ENCODE measurements at regions not wholly inside any gene's neighbourhood (a gene's known extent, or its start where the extent isn't known, plus 50 kb on each side); places are given as distances from the start of the nearest gene placed in this dataset.

DNA sequence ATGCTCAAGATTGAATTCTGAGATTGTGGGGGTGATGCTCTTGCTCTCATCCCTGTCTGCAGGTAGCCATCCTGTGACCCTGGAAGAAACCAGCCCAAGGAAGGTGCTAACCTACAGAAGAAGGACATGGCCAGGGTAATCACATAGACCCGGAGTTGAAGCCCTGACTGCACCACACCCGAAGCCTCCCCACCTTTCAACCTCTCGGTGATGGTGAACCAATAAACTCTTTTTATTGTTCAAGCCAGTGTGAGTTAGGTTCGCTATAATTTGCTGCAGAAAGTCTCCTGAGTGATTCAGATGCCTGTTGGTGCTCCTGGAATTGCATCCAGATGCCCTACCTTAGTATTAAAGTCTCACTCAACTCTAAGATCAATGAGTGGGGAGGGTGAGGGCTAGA, 163.6 kb downstream of the PLPP3 start:
- TF ChIP-seq, protein P1, sequence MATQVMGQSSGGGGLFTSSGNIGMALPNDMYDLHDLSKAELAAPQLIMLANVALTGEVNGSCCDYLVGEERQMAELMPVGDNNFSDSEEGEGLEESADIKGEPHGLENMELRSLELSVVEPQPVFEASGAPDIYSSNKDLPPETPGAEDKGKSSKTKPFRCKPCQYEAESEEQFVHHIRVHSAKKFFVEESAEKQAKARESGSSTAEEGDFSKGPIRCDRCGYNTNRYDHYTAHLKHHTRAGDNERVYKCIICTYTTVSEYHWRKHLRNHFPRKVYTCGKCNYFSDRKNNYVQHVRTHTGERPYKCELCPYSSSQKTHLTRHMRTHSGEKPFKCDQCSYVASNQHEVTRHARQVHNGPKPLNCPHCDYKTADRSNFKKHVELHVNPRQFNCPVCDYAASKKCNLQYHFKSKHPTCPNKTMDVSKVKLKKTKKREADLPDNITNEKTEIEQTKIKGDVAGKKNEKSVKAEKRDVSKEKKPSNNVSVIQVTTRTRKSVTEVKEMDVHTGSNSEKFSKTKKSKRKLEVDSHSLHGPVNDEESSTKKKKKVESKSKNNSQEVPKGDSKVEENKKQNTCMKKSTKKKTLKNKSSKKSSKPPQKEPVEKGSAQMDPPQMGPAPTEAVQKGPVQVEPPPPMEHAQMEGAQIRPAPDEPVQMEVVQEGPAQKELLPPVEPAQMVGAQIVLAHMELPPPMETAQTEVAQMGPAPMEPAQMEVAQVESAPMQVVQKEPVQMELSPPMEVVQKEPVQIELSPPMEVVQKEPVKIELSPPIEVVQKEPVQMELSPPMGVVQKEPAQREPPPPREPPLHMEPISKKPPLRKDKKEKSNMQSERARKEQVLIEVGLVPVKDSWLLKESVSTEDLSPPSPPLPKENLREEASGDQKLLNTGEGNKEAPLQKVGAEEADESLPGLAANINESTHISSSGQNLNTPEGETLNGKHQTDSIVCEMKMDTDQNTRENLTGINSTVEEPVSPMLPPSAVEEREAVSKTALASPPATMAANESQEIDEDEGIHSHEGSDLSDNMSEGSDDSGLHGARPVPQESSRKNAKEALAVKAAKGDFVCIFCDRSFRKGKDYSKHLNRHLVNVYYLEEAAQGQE (IDR thresholded peaks at IDR 0.05; ENCODE audit: insufficient replicate concordance, low read depth), result no peak
- TF ChIP-seq, protein P2, sequence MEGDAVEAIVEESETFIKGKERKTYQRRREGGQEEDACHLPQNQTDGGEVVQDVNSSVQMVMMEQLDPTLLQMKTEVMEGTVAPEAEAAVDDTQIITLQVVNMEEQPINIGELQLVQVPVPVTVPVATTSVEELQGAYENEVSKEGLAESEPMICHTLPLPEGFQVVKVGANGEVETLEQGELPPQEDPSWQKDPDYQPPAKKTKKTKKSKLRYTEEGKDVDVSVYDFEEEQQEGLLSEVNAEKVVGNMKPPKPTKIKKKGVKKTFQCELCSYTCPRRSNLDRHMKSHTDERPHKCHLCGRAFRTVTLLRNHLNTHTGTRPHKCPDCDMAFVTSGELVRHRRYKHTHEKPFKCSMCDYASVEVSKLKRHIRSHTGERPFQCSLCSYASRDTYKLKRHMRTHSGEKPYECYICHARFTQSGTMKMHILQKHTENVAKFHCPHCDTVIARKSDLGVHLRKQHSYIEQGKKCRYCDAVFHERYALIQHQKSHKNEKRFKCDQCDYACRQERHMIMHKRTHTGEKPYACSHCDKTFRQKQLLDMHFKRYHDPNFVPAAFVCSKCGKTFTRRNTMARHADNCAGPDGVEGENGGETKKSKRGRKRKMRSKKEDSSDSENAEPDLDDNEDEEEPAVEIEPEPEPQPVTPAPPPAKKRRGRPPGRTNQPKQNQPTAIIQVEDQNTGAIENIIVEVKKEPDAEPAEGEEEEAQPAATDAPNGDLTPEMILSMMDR (IDR thresholded peaks at IDR 0.05; ENCODE audit: insufficient read depth, low read length), result no peak
- no peak for TF ChIP-seq GABPA (IDR thresholded peaks at IDR 0.05; ENCODE audit: low read depth)
- TF ChIP-seq POLR2AphosphoS5 (IDR thresholded peaks at IDR 0.05; ENCODE audit: low read depth), result no peak
- no peak for TF ChIP-seq SPI1 (IDR thresholded peaks at IDR 0.05; ENCODE audit: borderline replicate concordance, low read depth)
- Histone ChIP-seq H3K27me3 (ENCODE audit: insufficient read depth, poor library complexity, severe bottlenecking) (no peaks in the 10 kb centered on the region), H3K4me3 (replicated peaks; ENCODE audit: insufficient read depth, low read length) (no peak overlapping the region), H3K27ac (replicated peaks) (no peak overlapping the region)
- no peak for DNase-seq (ENCODE audit: low read depth in 1 of 2, low spot score in 1 of 2)

DNA sequence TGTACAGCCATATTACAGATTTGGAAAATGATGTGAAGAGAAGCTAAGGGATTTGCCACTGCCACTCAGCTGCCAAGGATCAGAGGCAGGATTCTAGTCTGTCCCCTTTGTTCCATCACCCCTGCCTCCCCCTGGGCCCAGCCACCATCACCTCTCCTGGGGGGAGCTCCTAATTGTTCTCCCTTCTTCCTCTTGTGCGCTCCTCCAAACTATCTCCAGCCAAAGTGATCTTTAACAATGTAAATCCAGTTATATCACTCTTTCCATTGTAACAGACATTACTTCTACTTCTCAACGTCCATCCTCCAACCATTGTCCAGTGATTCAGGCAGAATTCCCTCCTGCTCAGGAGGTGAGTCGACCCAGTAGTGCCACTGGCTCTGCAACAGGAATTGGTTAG, 164.1 kb downstream of the PLPP3 start:
- H3K27me3 ChIP-seq (ENCODE audit: insufficient read depth, poor library complexity, severe bottlenecking), result no peaks in the 10 kb centered on the region
- no peak overlapping the region for H3K27ac ChIP-seq (replicated peaks)
- DNase-seq (ENCODE audit: low read depth in 1 of 2, low spot score in 1 of 2), result no peak
- H3K4me3 ChIP-seq (replicated peaks; ENCODE audit: insufficient read depth, low read length), result no peak overlapping the region
- TF ChIP-seq POLR2AphosphoS5 (IDR thresholded peaks at IDR 0.05; ENCODE audit: low read depth), result no peak
- TF ChIP-seq GABPA (IDR thresholded peaks at IDR 0.05; ENCODE audit: low read depth), result no peak

DNA sequence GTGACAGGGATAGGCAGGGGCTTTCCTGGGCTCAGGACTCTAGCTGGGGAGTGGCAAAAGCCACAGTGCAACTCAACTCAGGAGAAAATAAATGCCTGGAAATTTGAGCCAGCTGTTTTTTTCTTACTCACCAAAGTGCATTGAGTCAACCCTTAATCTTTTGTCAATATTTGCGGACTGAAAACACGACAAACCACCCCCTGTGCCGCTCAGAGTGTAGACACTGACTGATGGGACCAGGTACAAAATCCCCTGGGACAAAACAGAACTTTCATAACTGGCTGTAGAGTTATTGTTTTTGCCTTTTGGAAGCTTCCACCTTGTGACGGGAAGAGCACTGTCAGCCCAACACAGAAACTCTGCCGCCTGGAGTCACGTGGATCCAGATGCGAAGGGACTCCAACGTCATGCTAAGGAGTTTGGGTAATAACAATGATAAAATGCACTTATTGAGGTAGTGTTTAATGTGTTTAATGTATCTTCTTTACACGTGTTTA, 164.6 kb downstream of the PLPP3 start:
- Histone ChIP-seq H3K27ac (replicated peaks) (no peak overlapping the region), H3K4me3 (replicated peaks; ENCODE audit: insufficient read depth, low read length) (no peak overlapping the region), H3K27me3 (ENCODE audit: insufficient read depth, poor library complexity, severe bottlenecking) (no peaks in the 10 kb centered on the region)
- no peak for TF ChIP-seq POLR2AphosphoS5 (IDR thresholded peaks at IDR 0.05; ENCODE audit: low read depth)
- TF ChIP-seq, protein P1 (IDR thresholded peaks at IDR 0.05; ENCODE audit: insufficient replicate concordance, low read depth), result no peak
- no peak for TF ChIP-seq SPI1 (IDR thresholded peaks at IDR 0.05; ENCODE audit: borderline replicate concordance, low read depth)
- no peak for TF ChIP-seq GABPA (IDR thresholded peaks at IDR 0.05; ENCODE audit: low read depth)
- TF ChIP-seq, protein P2 (IDR thresholded peaks at IDR 0.05; ENCODE audit: insufficient read depth, low read length), result no peak
- no peak for DNase-seq (ENCODE audit: low read depth in 1 of 2, low spot score in 1 of 2)

DNA sequence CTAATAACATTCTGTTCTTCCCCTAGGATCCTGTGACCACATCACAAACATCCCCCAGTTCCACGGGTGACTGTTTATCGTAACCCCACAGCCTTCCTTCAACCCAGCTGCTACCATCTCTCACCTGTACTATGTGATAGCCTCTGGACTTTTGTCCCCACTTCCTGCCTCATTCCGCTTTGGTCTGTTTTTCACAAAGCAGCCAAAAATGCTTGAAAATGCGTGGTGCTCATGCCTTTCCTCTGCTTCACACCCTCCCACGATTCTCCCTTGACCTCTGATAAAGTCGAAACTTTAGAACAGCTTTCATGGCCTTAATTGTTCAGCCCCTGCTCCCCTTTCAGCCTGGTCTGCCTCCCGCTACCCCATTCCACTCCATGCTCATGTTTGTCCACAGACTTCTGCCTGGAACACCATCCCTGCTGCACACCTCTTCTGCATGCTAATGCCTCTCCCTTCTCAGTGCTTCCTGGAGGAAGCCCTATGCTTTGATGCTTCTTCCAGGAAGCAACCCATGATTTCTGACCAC, 165.6 kb downstream of the PLPP3 start:
- no peak overlapping the region for H3K27ac ChIP-seq (replicated peaks)
- H3K4me3 ChIP-seq (replicated peaks; ENCODE audit: insufficient read depth, low read length), result no peak overlapping the region
- H3K27me3 ChIP-seq (ENCODE audit: insufficient read depth, poor library complexity, severe bottlenecking), result no peaks in the 10 kb centered on the region
- TF ChIP-seq GABPA (IDR thresholded peaks at IDR 0.05; ENCODE audit: low read depth), result no peak
- TF ChIP-seq, protein P2 (IDR thresholded peaks at IDR 0.05; ENCODE audit: insufficient read depth, low read length), result no peak
- no peak for TF ChIP-seq SPI1 (IDR thresholded peaks at IDR 0.05; ENCODE audit: borderline replicate concordance, low read depth)
- TF ChIP-seq POLR2AphosphoS5 (IDR thresholded peaks at IDR 0.05; ENCODE audit: low read depth), result no peak
- TF ChIP-seq, protein P1 (IDR thresholded peaks at IDR 0.05; ENCODE audit: insufficient replicate concordance, low read depth), result no peak
- no peak for DNase-seq (ENCODE audit: low read depth in 1 of 2, low spot score in 1 of 2)
